ENCODE measurements at regions not wholly inside any gene's neighbourhood (a gene's known extent, or its start where the extent isn't known, plus 50 kb on each side); places are given as distances from the start of the nearest gene placed in this dataset.
"Not testable (repeated sequence)": the region's sequence is repeated elsewhere in the genome, so short reads cannot be mapped to it uniquely, and the experiment has no call there.

GRCh38 chr12:8396225-8397071, 59.3 kb upstream of the CLEC6A start:
- peak; percentile 60 for DNase-seq

DNA sequence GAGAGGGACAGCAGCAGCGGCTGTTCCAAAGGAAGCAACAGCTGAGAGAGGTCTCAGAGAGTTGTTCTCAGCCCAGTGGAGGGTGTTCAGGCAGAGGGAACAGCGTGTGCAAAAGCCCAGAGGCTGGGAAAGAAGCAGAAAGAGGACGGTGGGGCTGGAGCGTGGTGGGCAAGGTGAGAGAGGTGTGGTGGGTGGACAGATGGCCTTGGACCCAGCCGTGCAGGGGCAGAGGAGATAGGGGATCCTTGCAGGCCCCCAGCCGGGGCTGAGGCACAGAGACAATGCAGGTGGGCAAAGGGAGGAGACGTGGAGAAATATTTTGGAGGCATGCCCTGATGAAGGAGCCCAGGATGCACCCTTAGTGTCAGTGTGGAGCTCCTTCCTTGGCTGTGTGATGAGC, 58.4 kb upstream of the CLEC6A start:
- not testable (repeated sequence) for DNase-seq

DNA sequence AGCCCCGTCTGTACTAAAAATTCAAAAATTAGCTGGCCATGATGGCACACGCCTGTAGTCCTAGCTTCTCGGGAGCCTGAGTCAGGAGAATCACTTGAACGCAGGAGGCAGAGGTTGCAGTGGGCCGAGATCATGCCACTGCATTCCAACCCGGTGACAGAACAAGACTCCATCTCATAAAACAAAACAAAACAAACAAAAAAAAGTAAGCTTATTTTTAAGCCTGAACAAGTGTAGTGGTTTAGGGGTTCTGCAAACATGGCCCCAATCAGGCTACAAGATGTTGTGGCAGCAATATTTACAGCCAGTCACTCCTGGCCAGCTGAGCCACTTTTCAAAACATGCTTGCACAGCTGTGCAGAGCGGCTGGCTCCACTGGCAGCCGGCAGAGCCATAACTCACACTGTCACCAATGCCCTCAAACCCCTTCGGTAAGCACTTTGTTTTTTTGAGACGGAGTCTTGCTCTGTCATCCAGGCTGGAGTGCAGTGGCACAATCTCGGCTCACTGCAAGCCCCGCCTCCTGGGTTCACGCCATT, 56.2 kb upstream of the CLEC6A start:
- DNase-seq = peak; percentile 45

- not testable (repeated sequence) for DNase-seq
Measured at GRCh38 chr12:8403834-8404233, 51.9 kb upstream of the CLEC6A start.

DNA sequence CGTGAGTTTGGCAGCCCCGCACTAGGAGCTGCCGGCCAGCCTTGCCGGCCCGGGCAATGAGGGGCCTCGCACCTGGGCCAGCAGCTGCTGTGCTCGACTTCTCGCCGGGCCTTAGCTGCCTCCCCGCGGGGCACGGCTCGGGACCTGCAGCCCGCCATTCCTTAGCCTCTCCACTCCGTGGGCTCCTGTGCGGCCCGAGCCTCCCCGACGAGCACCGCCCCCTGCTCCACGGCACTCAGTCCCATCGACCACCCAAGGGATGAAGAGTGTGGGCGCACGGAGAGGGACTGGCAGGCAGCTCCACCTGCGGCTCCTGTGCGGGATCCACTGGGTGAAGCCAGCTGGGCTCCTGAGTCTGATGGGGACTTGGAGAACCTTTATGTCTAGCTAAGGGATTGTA, 51.4 kb upstream of the CLEC6A start:
- DNase-seq = not testable (repeated sequence)

All from RPMI8226 (cell line).